ENCODE measurements at regions not wholly inside any gene's neighbourhood (a gene's known extent, or its start where the extent isn't known, plus 50 kb on each side); places are given as distances from the start of the nearest gene placed in this dataset.

- no peak for TF ChIP-seq EP300 (IDR thresholded peaks at IDR 0.05; ENCODE audit: borderline replicate concordance)
- no peak for TF ChIP-seq CEBPB (IDR thresholded peaks at IDR 0.05)
- no peak for TF ChIP-seq RAD21 (IDR thresholded peaks at IDR 0.05; ENCODE audit: low read depth)
- no peak for TF ChIP-seq YY1 (IDR thresholded peaks at IDR 0.05; ENCODE audit: low read depth)
- TF ChIP-seq MAX (IDR thresholded peaks at IDR 0.05) = no peak
- no peak for TF ChIP-seq ZBTB7A (IDR thresholded peaks at IDR 0.05; ENCODE audit: low read depth)
- TF ChIP-seq USF1 (IDR thresholded peaks at IDR 0.05) = no peak
- no peak for TF ChIP-seq EGR1 (IDR thresholded peaks at IDR 0.05)
- TF ChIP-seq FOXM1 (IDR thresholded peaks at IDR 0.05; ENCODE audit: borderline replicate concordance, low read depth) = no peak
- no peak for TF ChIP-seq CREB1 (IDR thresholded peaks at IDR 0.05; ENCODE audit: low read depth)
- no peak for TF ChIP-seq TAF1 (IDR thresholded peaks at IDR 0.05; ENCODE audit: low read depth)
Observed at GRCh38 chr7:12965767-12966166, 278.3 kb downstream of the ARL4A start.
